AG10803 (cell line): ENCODE measurements at regions not wholly inside any gene's neighbourhood (a gene's known extent, or its start where the extent isn't known, plus 50 kb on each side); places are given as distances from the start of the nearest gene placed in this dataset.

Experiments
- DNase-seq: peaks from one replicate; pipeline ENCODE4 v3.0.0; 2010; ENCODE audit warnings: low read depth
- H3K4me3 ChIP-seq: 2 replicates; pipeline ENCODE4 v1.5.1; 2011; ENCODE audit warnings: mild to moderate bottlenecking, low read length, control low read depth
- TF ChIP-seq, protein P1 (sequence below): conservative IDR thresholded peaks from 2 replicates; pipeline ENCODE4 v1.5.1; 2011; ENCODE audit warnings: mild to moderate bottlenecking, low read length, control low read depth, inconsistent platforms

DNA sequence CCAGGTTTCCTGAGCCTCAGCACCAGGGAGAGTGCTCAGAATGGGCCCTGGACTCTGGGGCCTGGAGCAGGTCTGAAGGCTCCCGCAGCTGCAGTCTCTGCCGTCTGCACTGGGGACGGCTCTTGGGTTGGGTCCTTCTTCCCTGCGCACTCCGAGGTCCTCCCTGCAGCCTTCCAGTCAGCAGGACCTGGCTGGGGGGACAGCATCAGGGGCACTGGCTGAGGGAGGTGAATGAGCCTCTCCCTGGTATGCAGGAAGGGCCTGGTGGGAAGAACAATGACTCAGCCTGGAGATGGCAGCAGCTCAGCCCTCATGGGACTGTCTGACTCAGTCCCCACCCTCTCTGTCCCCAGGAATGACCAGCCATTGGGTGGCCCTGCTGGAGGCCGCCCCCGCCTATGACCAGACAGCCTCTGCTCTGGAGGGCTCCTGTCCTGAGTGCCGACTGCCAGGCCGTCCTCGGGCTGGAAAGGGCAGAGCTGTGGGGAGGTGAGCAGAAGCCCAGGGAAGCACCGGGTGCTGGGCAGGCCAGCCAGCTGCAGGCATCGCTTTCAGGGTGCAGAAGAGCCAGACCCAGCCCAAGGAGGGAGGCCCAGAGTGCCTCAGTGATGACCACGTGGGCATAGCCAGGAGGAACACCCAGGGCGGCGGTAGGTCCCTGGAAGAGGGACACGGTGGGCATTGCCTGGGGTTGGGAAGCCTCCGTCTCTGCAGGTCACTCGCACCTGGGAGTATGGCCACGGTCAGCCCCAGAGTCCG, 455.0 kb downstream of the BRD1 start:
- no peak overlapping the region for H3K4me3 ChIP-seq
- DNase-seq = no peak
- TF ChIP-seq, protein P1, sequence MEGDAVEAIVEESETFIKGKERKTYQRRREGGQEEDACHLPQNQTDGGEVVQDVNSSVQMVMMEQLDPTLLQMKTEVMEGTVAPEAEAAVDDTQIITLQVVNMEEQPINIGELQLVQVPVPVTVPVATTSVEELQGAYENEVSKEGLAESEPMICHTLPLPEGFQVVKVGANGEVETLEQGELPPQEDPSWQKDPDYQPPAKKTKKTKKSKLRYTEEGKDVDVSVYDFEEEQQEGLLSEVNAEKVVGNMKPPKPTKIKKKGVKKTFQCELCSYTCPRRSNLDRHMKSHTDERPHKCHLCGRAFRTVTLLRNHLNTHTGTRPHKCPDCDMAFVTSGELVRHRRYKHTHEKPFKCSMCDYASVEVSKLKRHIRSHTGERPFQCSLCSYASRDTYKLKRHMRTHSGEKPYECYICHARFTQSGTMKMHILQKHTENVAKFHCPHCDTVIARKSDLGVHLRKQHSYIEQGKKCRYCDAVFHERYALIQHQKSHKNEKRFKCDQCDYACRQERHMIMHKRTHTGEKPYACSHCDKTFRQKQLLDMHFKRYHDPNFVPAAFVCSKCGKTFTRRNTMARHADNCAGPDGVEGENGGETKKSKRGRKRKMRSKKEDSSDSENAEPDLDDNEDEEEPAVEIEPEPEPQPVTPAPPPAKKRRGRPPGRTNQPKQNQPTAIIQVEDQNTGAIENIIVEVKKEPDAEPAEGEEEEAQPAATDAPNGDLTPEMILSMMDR = no peak

DNA sequence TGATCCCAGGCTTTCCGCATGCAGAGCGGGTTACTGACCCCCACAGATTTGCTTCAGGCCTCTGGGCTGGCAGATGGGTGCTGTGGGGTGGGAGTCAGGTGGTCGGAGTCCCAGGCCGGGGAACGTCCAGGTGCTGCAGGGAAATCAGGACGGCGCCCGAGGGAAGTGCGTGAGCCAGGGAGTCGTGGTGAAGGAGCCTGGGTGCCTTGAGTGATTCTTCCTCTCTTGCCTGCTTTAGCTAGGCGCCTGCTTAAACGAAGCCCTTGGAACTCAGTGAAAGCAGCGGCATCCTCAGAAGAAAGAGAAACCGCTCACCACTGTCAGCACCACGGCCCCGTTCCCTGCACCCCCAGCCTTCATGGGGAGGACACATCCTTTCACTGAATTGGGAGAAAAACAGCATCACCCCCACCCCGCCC, 455.6 kb downstream of the BRD1 start:
- DNase-seq = no peak
- H3K4me3 ChIP-seq = no peak overlapping the region
- TF ChIP-seq, protein P1 = no peak

GRCh38 chr22:49371325-49372110, 456.2 kb downstream of the BRD1 start:
- DNase-seq = no peak
- TF ChIP-seq, protein P1 = no peak
- no peak overlapping the region for H3K4me3 ChIP-seq

GRCh38 chr22:49370627-49371301, 456.9 kb downstream of the BRD1 start:
- no peak for DNase-seq
- TF ChIP-seq, protein P1 = no peak
- H3K4me3 ChIP-seq = no peak overlapping the region

DNA sequence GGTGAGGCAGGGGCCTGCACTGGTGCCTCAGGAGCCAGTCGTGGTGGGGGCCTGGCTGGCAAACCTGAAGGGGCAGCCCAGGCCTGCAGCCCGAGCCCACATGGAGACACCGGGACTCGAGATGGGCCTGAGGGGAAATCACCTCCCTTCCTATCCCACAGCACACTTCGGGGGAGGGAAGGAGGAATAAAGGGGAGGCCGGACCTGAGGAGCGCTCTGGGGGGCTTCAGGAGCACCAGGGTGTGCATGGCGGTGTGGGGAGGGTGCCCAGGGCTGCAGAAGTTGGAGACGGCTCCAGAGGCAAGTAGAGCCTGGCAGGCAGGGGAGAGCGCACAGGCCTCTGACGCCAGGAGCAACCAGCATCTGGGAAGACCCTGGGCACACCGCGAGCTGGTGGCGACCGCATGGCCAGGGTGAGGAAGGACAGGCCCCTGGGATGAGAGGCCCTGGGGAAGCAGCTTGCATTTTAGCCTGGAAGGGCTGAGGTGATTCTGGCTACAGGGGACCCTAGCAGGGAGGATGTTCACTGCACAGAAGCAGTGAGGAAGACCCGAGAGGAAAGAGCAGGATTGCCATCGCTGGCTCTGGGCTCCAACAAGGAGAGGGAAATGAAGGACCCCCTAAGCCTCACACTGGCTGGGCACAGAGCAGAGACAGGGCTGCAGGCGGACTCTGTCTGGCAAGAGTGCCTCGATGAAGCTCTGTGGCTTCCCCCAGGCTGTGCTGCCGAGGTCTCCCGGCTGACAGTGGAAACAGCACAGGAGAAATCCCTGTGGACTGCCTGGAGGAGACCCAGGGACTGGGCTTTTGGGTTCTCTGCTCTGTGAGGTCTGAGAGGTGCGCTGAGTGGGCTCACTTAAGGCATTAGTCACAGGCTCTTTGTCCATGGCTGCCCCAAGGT, 457.7 kb downstream of the BRD1 start:
- TF ChIP-seq, protein P1 = no peak
- DNase-seq = no peak
- H3K4me3 ChIP-seq = no peak overlapping the region

DNA sequence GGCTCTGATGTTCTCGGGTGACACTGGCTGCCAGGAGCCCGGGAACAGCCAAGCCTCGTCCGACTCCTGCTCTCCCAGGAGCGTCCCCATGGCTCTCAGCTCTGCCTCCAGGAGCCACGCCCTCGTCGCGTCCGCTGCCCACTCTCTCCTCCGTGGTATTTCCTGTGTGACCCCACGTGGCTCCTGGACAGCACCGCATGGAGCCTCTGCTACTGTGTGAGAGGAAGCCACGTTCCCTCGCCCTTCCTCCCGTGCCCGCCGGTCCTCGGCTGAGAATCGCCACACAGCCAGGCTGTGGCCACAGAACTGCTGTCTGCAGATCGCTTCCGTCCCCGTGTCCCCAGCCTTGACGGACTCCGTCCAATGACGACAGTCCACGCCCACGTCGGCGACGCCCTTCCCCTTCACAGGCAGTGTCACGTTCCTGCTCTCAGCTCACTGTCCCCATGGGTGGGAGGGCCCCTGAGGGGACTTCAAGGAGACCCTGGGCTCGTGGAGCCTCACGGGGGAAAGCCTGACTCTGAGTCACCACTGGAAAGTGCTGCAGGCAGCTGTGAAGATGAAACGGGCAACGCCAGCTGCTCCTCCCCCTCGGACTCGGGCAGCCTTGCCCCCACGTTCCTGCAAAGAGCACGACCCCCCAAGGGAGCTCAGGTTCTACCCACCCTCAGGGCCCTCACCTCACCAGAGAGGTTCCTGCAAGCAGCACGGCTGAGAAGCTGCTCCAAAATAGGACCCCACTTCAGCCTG, 458.5 kb downstream of the BRD1 start:
- TF ChIP-seq, protein P1 = no peak
- H3K4me3 ChIP-seq = no peak overlapping the region
- no peak for DNase-seq
